T-cell (primary cell): ENCODE measurements at regions not wholly inside any gene's neighbourhood (a gene's known extent, or its start where the extent isn't known, plus 50 kb on each side); places are given as distances from the start of the nearest gene placed in this dataset.

Source experiments
- ATAC-seq, 4 experiments: fragments of 200-7000 bp in 3 of 4; fragments of 150-1000 bp in 1 of 4; cut with Tn5 transposase; replicated peaks in 1 of 4; 1 replicate in 3 of 4; 2 replicates in 1 of 4; pipeline ENCODE4 v1.10.0; 2021; ENCODE audit warnings: moderate library complexity in 3 of 4, mild to moderate bottlenecking in 2 of 4, moderate number of reproducible peaks in 1 of 4
- CTCF ChIA-PET, 2 donors: fragments of 300-600 bp; sonication (Branson Sonifier 250); formaldehyde crosslinking; loops; one replicate each; lab custom pipeline; 2022; ENCODE audit warnings: antibody characterized with exemption in 2 of 2; lab: Charles Lee
- POLR2A ChIA-PET, 2 donors: fragments of 300-600 bp; sonication (Branson Sonifier 250); formaldehyde crosslinking; loops; one replicate each; lab custom pipeline; 2022; ENCODE audit warnings: antibody characterized with exemption in 2 of 2; lab: Charles Lee
- DNase-seq, 35 experiments: peaks; one replicate each; pipeline versions ENCODE4 v3.0.0 to v3.0.0-alpha.2; 2013 to 2023
- H3K27ac ChIP-seq: one replicate; pipeline ENCODE4 v1.5.1; 2013; ENCODE audit warnings: low read length
- H3K27me3 ChIP-seq, 2 experiments: replicated peaks in 1 of 2; 1 replicate in 1 of 2; 2 replicates in 1 of 2; pipeline versions ENCODE4 v1.6.1 to v1.7.0; 2013; ENCODE audit warnings: low read length in 1 of 2, mixed read lengths in 1 of 2; ENCODE audit not compliant: control insufficient read depth in 2 of 2, insufficient read depth in 2 of 2; ENCODE audit errors: extremely low read depth in 1 of 2
- H3K36me3 ChIP-seq, 2 donors: 1 replicate in 1 of 2; 2 replicates in 1 of 2; pipeline versions ENCODE4 v1.6.1 to v1.7.0; 2013; ENCODE audit warnings: low read length in 1 of 2; ENCODE audit not compliant: control insufficient read depth in 2 of 2, insufficient read depth in 1 of 2; ENCODE audit errors: extremely low read depth in 1 of 2
- H3K4me1 ChIP-seq, 2 experiments: 1 replicate in 1 of 2; 2 replicates in 1 of 2; pipeline versions ENCODE4 v1.6.1 to v1.7.0; 2013; ENCODE audit warnings: low read length in 2 of 2, mixed read lengths in 1 of 2; ENCODE audit not compliant: insufficient read depth in 2 of 2, control insufficient read depth in 1 of 2; ENCODE audit errors: extremely low read depth in 1 of 2
- H3K4me3 ChIP-seq, 2 donors: 1 replicate in 1 of 2; 2 replicates in 1 of 2; pipeline versions ENCODE4 v1.5.1 to v1.7.0; 2013; ENCODE audit warnings: mild to moderate bottlenecking in 2 of 2, low read length in 1 of 2, moderate library complexity in 1 of 2; ENCODE audit not compliant: control insufficient read depth in 1 of 2; ENCODE audit errors: extremely low read depth in 1 of 2
- H3K9me3 ChIP-seq: 2 replicates; pipeline ENCODE4 v1.7.0; 2013
- H3K27ac Mint-ChIP-seq, 2 donors: one replicate each; pipeline ENCODE4 v1.8.0; 2020 to 2021; ENCODE audit warnings: mild to moderate bottlenecking in 2 of 2, mixed read lengths in 2 of 2
- H3K27me3 Mint-ChIP-seq, 2 donors: one replicate each; pipeline ENCODE4 v1.8.0; 2021 to 2022; ENCODE audit warnings: mixed read lengths in 2 of 2
- H3K36me3 Mint-ChIP-seq: one replicate; pipeline ENCODE4 v1.8.0; 2021; ENCODE audit warnings: mixed read lengths
- H3K4me1 Mint-ChIP-seq, 3 donors: one replicate each; pipeline ENCODE4 v1.8.0; 2020 to 2022; ENCODE audit warnings: mixed read lengths in 3 of 3, mild to moderate bottlenecking in 1 of 3
- H3K4me3 Mint-ChIP-seq, 3 donors: one replicate each; pipeline ENCODE4 v1.8.0; 2020 to 2022; ENCODE audit warnings: mild to moderate bottlenecking in 3 of 3, mixed read lengths in 3 of 3, moderate library complexity in 3 of 3
- H3K9me3 Mint-ChIP-seq, 3 donors: one replicate each; pipeline ENCODE4 v1.8.0; 2020 to 2022; ENCODE audit warnings: mixed read lengths in 3 of 3
- WGBS: methylation state at CpG from one replicate; pipeline ENCODE4 v1.1.5; 2013; ENCODE audit warnings: missing lambda C conversion rate; ENCODE audit not compliant: insufficient coverage; 5-methylcytosine and 5-hydroxymethylcytosine counted together

DNA sequence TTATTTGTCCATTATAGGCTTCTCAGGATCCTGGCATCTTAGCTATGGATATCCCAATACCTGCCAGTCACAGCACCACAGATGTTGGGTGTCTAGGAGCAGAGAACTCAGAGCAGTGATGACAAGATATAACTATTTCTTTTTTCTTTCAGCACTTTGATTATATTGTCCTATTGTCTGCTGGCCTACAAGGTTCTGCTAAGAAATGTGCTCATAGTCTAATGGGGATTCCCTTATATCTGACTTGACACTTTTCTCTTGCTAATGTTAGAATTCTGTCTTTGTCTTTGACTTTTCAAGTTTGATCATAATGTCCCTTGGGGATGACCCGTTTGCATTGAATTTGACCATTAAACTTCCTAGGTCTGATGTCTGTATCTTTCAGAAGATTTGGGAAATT, 270.4 kb downstream of the OGFRL1 start:
- CTCF ChIA-PET = no interaction called here
- peaks cover 0 to 3% of the 10 kb centered on the region in 2 experiments for H3K27me3 ChIP-seq
- no peak overlapping the region for H3K27ac Mint-ChIP-seq
- H3K4me1 ChIP-seq = no peaks in the 10 kb centered on the region
- H3K4me3 Mint-ChIP-seq = no peak overlapping the region
- DNase-seq (no peak), ATAC-seq (no peak)
- H3K9me3 Mint-ChIP-seq = peaks cover 19 to 34% (median 33%) of the 10 kb centered on the region in 3 donors
- no CpG with 5 or more reads among the region's 1 CpG for WGBS
- no peaks in the 10 kb centered on the region for H3K4me1 Mint-ChIP-seq
- H3K36me3 Mint-ChIP-seq = no peaks in the 10 kb centered on the region
- H3K9me3 ChIP-seq = no peaks in the 10 kb centered on the region
- no peak overlapping the region for H3K4me3 ChIP-seq
- POLR2A ChIA-PET = no interaction called here
- H3K36me3 ChIP-seq = no peaks in the 10 kb centered on the region
- H3K27ac ChIP-seq = no peak overlapping the region
- H3K27me3 Mint-ChIP-seq = peaks cover 0 to 1% of the 10 kb centered on the region in 2 donors

DNA sequence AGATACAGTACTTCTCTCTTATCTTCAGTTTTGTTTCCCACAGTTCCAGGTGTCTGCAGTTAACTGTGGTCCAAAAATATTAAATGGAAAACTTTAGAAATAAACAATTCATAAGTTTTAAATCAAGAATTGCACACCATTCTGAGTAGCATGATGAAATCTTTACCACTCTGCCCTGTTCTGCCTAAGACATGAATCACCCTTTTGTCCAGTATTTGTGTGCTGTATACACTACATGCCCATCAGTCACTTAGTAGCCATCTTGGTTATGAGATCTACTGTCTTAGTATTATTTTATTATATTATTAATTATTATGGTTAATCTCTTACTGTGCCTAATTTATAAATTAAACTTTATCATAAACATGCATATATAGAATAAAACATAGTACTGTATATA, 279.0 kb downstream of the OGFRL1 start:
- no peak overlapping the region for H3K27ac ChIP-seq
- no peak for ATAC-seq
- Mint-ChIP-seq H3K4me3 (no peak overlapping the region), H3K27me3 (no peaks in the 10 kb centered on the region), H3K9me3 (no peaks in the 10 kb centered on the region), H3K27ac (no peak overlapping the region), H3K36me3 (no peaks in the 10 kb centered on the region), H3K4me1 (no peaks in the 10 kb centered on the region)
- H3K4me1 ChIP-seq = no peaks in the 10 kb centered on the region
- ChIA-PET POLR2A (no interaction called here), CTCF (no interaction called here)
- no peaks in the 10 kb centered on the region for H3K9me3 ChIP-seq
- H3K4me3 ChIP-seq = no peak overlapping the region
- no peaks in the 10 kb centered on the region for H3K27me3 ChIP-seq
- H3K36me3 ChIP-seq = no peaks in the 10 kb centered on the region
- no peak for DNase-seq

DNA sequence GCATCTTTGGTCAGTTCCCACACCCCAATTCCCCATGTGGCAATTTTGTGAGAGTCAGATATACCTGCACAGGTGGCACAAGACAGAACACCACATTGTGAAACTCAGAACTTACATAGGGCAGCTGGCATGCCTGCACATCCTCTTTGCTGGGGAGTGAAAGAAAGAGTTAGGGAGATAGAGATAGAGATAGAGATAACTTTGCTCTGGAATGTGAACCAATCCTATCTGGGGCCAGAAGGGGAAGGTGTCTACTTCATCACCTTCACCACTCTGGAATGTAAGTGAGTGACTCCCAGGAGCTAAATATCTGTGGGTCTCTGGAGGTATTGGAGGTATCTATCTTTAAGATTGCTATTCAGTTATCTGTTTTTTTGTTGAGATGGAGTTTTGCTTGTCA, 289.2 kb downstream of the OGFRL1 start:
- no peak overlapping the region for H3K27ac Mint-ChIP-seq
- H3K4me1 ChIP-seq = no peaks in the 10 kb centered on the region
- CTCF ChIA-PET = no interaction called here

DNA sequence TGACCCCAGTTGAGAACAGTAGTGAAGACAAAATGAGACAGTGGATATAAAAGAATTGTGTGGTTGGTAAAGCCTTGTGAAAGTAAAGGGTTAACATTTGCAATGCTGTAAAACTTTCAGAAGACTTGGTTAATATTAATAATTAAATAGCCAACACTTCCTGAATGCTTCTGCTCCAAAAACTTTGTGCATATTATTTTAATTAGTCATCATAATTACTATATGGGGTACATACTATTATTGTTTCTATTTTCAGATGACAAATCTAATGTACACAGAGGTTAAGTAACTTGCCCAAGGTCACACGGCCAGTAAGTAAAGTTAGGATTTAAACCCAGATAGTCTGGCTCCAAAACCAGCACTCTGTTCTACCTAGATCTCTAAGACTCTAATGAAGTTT, 291.3 kb downstream of the OGFRL1 start:
- Mint-ChIP-seq H3K36me3 (no peaks in the 10 kb centered on the region), H3K27me3 (no peaks in the 10 kb centered on the region), H3K4me1 (no peaks in the 10 kb centered on the region), H3K27ac (no peak overlapping the region), H3K9me3 (peaks cover 0 to 4% (median under 1%) of the 10 kb centered on the region in 3 donors), H3K4me3 (no peak overlapping the region)
- Histone ChIP-seq H3K4me3 (no peak overlapping the region), H3K36me3 (no peaks in the 10 kb centered on the region), H3K9me3 (no peaks in the 10 kb centered on the region), H3K27me3 (no peaks in the 10 kb centered on the region), H3K4me1 (no peaks in the 10 kb centered on the region), H3K27ac (no peak overlapping the region)
- CTCF ChIA-PET = no interaction called here
- no peak for DNase-seq
- POLR2A ChIA-PET = no interaction called here
- ATAC-seq = no peak
- WGBS = no CpG with 5 or more reads among the region's 1 CpG

More for the DNA sequence above, 289.2 kb downstream of the OGFRL1 start:
- POLR2A ChIA-PET = no interaction called here
- Histone ChIP-seq H3K36me3 (no peaks in the 10 kb centered on the region), H3K9me3 (no peaks in the 10 kb centered on the region), H3K27me3 (no peaks in the 10 kb centered on the region), H3K4me3 (no peak overlapping the region), H3K27ac (no peak overlapping the region)
- DNase-seq = no peak
- Mint-ChIP-seq H3K27me3 (no peaks in the 10 kb centered on the region), H3K4me3 (no peak overlapping the region), H3K9me3 (peaks cover 0 to 4% (median 0%) of the 10 kb centered on the region in 3 donors), H3K36me3 (no peaks in the 10 kb centered on the region), H3K4me1 (no peaks in the 10 kb centered on the region)
- ATAC-seq = no peak

DNA sequence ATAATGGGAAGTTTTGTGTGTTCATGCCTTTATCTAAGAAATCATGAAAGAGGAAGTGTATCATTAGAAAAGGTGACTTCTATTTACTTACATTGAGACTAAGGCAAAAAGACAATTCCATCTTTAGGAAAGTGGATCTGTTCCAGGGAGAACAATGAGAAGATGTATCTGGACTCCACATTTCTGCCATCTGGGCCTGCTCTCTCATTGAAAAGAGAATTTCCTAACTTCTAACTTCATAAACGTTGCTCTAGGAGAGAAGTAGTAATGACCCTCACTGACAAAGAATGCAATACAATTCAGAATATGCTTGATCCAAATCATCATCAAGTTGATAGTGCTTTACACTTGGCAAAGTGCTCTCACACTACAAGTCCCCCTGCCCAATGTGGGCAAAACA, 294.2 kb downstream of the OGFRL1 start:
- H3K27me3 Mint-ChIP-seq = no peaks in the 10 kb centered on the region
- whole genome bisulfite sequencing = no CpG with 5 or more reads among the region's 1 CpG
- Histone ChIP-seq H3K27ac (no peak overlapping the region), H3K4me3 (no peak overlapping the region), H3K27me3 (no peaks in the 10 kb centered on the region), H3K9me3 (no peaks in the 10 kb centered on the region), H3K4me1 (no peaks in the 10 kb centered on the region), H3K36me3 (no peaks in the 10 kb centered on the region)
- ATAC-seq (no peak), DNase-seq (no peak)
- no peak overlapping the region for H3K4me3 Mint-ChIP-seq
- H3K36me3 Mint-ChIP-seq = no peaks in the 10 kb centered on the region
- ChIA-PET POLR2A (no interaction called here), CTCF (no interaction called here)
- peaks cover 0 to 11% (median 4%) of the 10 kb centered on the region in 3 donors for H3K9me3 Mint-ChIP-seq
- H3K27ac Mint-ChIP-seq = no peak overlapping the region
- H3K4me1 Mint-ChIP-seq = no peaks in the 10 kb centered on the region

DNA sequence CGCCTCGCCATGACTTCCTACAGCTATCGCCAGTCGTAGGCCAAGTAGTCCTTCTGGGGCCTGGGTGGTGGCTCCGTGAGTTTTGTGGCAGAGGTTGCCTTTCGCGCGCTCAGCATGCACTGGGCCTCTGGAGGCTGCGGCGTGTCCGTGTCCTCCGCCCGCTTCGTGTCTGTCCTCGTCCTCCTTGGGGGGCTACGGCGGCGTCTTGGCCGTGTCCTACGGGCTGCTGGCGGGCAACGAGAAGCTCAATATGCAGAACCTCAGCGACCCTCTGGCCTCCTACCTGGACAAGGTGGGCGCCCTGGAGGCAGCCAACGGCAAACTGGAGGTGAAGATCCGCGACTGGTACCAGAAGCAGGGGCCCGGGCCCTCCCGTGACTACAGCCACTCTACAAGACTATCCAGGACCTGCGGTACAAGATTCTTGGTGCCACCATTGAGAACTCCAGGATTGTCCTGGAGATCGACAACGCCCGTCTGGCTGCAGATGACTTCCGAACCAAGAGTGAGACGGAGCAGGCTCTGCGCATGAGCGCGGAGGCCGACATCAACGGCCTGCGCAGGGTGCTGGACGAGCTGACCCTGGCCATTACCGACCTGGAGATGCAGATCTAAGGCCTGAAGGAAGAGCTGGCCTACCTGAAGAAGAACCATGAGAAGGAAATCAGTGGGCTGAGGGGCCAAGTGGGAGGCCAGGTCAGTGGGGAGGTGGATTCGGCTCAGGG, 296.3 kb downstream of the OGFRL1 start:
- Histone ChIP-seq H3K27ac (no peak overlapping the region), H3K36me3 (no peaks in the 10 kb centered on the region), H3K9me3 (no peaks in the 10 kb centered on the region), H3K4me1 (no peaks in the 10 kb centered on the region), H3K27me3 (peaks cover 0 to 5% of the 10 kb centered on the region in 2 experiments), H3K4me3 (no peak overlapping the region)
- ChIA-PET POLR2A (no interaction called here), CTCF (no interaction called here)
- no peak for DNase-seq
- Mint-ChIP-seq H3K9me3 (peaks cover 0 to 11% (median 4%) of the 10 kb centered on the region in 3 donors), H3K4me1 (no peaks in the 10 kb centered on the region), H3K4me3 (no peak overlapping the region), H3K27ac (no peak overlapping the region), H3K27me3 (peaks cover 2 to 3% of the 10 kb centered on the region in 2 donors), H3K36me3 (no peaks in the 10 kb centered on the region)
- ATAC-seq = no peak
- 94% methylated on average over 44 of the region's 44 CpGs for WGBS

DNA sequence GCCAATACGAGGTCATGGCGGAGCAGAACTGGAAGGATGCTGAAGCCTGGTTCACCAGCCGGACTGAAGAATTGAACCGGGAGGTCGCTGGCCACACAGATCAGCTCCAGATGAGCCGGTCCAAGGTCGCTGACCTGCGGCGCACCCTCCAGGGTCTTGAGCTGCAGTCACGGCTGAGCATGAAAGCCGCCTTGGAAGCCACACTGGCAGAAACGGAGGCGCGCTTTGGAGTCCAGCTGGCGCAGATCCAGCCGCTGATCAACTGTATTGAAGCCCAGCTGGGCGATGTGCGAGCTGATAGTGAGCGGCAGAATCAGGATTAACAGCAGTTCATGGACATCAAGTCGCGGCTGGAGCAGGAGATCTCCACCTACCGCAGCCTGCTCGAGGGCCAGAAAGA, 296.9 kb downstream of the OGFRL1 start:
- DNase-seq = no peak
- 95% methylated on average over 21 of the region's 23 CpGs for WGBS

More for the DNA sequence above, 296.9 kb downstream of the OGFRL1 start:
- no peak for ATAC-seq
- no peak overlapping the region for H3K4me3 Mint-ChIP-seq
- ChIA-PET POLR2A (no interaction called here), CTCF (no interaction called here)
- no peak overlapping the region for H3K4me3 ChIP-seq
- H3K27me3 Mint-ChIP-seq = peaks cover 2 to 3% of the 10 kb centered on the region in 2 donors
- no peaks in the 10 kb centered on the region for H3K4me1 ChIP-seq
- H3K27ac ChIP-seq = no peak overlapping the region
- no peak overlapping the region for H3K27ac Mint-ChIP-seq
- no peaks in the 10 kb centered on the region for H3K9me3 ChIP-seq
- H3K4me1 Mint-ChIP-seq = no peaks in the 10 kb centered on the region
- peaks cover 0 to 5% of the 10 kb centered on the region in 2 experiments for H3K27me3 ChIP-seq
- H3K9me3 Mint-ChIP-seq = peaks cover 0 to 11% (median 4%) of the 10 kb centered on the region in 3 donors
- H3K36me3 Mint-ChIP-seq = no peaks in the 10 kb centered on the region
- H3K36me3 ChIP-seq = no peaks in the 10 kb centered on the region
